GM12864 (cell line): ENCODE measurements at regions not wholly inside any gene's neighbourhood (a gene's known extent, or its start where the extent isn't known, plus 50 kb on each side); places are given as distances from the start of the nearest gene placed in this dataset.
"Not testable (repeated sequence)": the region's sequence is repeated elsewhere in the genome, so short reads cannot be mapped to it uniquely, and the experiment has no call there.

Experiments
- DNase-seq: peaks from one replicate; pipeline ENCODE4 v3.0.0-alpha.2; 2011; ENCODE audit warnings: low read depth
- H3K4me3 ChIP-seq: 2 replicates; pipeline ENCODE4 v1.5.1; 2011; ENCODE audit warnings: mild to moderate bottlenecking, low read depth, low read length, control low read depth
- TF ChIP-seq, protein P1 (sequence below): IDR thresholded peaks from 2 replicates; pipeline ENCODE4 v1.5.1; 2011; ENCODE audit warnings: low read depth, mild to moderate bottlenecking, moderate library complexity, low read length, control low read depth, inconsistent platforms; ENCODE audit errors: missing control alignments

DNA sequence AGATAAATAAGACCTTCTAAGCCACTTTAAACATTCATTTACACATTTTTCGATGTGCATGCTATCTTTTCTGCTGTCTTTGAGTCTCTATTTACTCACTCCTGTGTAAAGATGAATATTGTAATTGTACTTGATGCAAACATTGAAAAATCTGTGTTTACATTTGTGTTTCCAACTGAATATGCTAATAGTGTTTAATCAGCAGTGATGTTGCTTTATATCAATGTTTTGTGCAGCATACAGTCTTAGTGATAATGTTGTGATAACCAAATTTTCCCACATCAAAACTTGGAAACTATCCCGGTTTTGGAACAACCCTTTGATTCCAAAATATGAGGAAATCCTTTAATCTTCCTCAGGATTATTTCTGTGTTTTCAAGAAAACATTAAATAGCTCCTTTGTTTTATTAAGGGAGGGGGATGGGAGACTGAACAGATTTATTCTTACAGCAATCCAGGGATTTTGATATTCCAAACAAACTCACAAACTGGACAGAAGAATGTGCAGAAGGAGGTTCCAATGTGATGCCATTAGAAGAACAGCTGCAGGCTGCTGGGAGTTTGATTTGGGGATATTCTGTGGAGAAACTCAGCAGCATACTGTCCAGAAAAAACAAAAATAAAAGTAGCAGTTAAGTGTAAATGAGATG, 248.0 kb downstream of the S1PR1 start:
- TF ChIP-seq, protein P1, sequence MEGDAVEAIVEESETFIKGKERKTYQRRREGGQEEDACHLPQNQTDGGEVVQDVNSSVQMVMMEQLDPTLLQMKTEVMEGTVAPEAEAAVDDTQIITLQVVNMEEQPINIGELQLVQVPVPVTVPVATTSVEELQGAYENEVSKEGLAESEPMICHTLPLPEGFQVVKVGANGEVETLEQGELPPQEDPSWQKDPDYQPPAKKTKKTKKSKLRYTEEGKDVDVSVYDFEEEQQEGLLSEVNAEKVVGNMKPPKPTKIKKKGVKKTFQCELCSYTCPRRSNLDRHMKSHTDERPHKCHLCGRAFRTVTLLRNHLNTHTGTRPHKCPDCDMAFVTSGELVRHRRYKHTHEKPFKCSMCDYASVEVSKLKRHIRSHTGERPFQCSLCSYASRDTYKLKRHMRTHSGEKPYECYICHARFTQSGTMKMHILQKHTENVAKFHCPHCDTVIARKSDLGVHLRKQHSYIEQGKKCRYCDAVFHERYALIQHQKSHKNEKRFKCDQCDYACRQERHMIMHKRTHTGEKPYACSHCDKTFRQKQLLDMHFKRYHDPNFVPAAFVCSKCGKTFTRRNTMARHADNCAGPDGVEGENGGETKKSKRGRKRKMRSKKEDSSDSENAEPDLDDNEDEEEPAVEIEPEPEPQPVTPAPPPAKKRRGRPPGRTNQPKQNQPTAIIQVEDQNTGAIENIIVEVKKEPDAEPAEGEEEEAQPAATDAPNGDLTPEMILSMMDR, result no peak
- no peak overlapping the region for H3K4me3 ChIP-seq
- no peak for DNase-seq

DNA sequence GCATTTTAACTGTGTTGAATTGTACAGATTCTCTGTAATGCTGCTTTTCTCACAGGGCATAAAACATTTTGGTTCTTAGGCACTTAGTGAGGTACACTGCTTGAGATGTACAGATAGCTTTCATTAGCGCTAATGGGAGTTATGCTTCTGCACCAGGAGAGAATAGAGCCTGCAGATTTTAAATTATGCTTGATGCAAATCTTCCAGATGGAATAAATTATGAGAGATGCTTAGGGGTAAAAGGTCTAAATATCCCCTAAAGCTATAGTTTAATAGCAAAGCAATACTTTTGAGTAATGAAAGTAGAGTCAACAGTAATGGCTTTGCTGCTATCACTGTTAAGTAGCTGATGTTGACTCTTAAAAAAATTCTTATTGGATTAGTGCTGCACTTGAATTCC, 248.9 kb downstream of the S1PR1 start:
- TF ChIP-seq, protein P1, result no peak
- no peak for DNase-seq
- no peak overlapping the region for H3K4me3 ChIP-seq

- DNase-seq, H3K4me3 ChIP-seq: not testable (repeated sequence)
Measured at GRCh38 chr1:101492144-101492543, 255.3 kb downstream of the S1PR1 start.

GRCh38 chr1:101493920-101494319, 257.1 kb downstream of the S1PR1 start:
- not testable (repeated sequence) for H3K4me3 ChIP-seq, DNase-seq

GRCh38 chr1:101496109-101496508, 259.3 kb downstream of the S1PR1 start:
- no peak overlapping the region for H3K4me3 ChIP-seq
- DNase-seq, result no peak
- TF ChIP-seq, protein P1, result no peak

GRCh38 chr1:101497881-101498559, 261.2 kb downstream of the S1PR1 start:
- no peak overlapping the region for H3K4me3 ChIP-seq
- DNase-seq, result no peak
- TF ChIP-seq, protein P1, result no peak

DNA sequence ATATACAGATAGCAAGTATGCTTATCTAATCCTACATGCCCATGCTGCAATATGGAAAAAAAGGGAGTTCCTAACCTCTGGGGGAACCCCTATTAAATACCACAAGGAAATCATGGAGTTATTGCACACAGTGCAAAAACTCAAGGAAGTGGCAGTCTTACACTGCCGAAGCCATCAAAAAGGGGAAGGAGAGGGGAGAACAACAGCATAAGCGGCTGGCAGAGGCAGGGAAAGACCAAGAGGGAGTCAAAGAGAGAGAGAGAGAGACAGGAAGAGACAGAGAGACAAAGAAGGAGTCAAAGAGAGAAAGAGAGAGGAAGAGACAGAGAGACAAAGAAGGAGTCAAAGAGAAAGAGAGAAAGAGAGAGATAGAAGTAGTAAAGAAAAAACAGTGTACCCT, 267.3 kb downstream of the S1PR1 start:
- not testable (repeated sequence) for DNase-seq, H3K4me3 ChIP-seq

- not testable (repeated sequence) for DNase-seq, H3K4me3 ChIP-seq
Measured at GRCh38 chr1:101505240-101505639, 268.4 kb downstream of the S1PR1 start.

DNA sequence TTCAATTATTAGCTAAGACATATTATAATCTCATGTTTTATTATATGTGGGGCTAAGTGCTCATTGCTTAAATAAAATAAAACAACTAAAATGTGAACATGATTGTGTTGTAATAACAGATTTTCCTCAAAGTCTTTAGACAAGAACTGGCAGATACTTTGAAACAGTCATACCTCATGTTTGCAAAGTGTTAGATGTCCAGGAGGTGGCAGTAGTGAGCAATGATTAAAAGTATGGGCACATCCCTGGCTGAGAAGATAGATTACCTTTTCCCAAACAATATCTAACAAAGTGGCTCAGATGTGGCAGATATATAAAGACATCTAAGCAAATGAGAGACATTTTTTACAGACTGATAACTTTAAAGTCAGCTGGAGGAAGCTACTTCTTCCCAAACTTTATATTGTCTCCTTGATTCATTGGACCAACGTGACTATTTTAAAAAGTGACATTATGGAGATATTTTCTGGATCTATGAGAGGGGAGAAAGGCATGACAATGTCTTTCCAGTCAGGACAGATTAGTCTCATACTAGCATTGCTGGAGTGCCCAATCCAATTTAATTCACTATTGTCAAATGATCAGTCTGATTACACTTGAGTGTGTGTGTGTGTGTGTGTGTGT, 269.8 kb downstream of the S1PR1 start:
- TF ChIP-seq, protein P1, result peak; percentile 62
- DNase-seq, result peak; percentile 12
- no peak overlapping the region for H3K4me3 ChIP-seq
